ENCODE measurements at regions not wholly inside any gene's neighbourhood (a gene's known extent, or its start where the extent isn't known, plus 50 kb on each side); places are given as distances from the start of the nearest gene placed in this dataset.

GRCh38 chr14:79947440-79948054 lies 263.8 kb downstream of the DIO2 start:
- Histone ChIP-seq H3K4me1 (ENCODE audit: insufficient read depth, low read length) (no peaks in the 10 kb centered on the region), H3K27me3 (ENCODE audit: insufficient read depth, low read length, poor library complexity, severe bottlenecking) (no peaks in the 10 kb centered on the region), H3K27ac (ENCODE audit: low read depth, low read length) (no peak overlapping the region), H3K9me3 (ENCODE audit: low read length) (no peaks in the 10 kb centered on the region), H3K36me3 (ENCODE audit: insufficient read depth, low read length) (no peaks in the 10 kb centered on the region), H3K4me3 (ENCODE audit: low read length) (no peak overlapping the region)
- no peaks in the 10 kb centered on the region for H3K4me1 Mint-ChIP-seq
- no peak for DNase-seq
- no peaks in the 10 kb centered on the region for H3K27me3 Mint-ChIP-seq
- H3K4me3 Mint-ChIP-seq = no peak overlapping the region
- H3K9me3 Mint-ChIP-seq = peaks cover 0 to 13% (median 6%) of the 10 kb centered on the region in 5 donors
- ChIA-PET CTCF (no interaction called here), POLR2A (interaction anchor here (0.6 kb wide), 1 partner anchor 90 kb away, joined by 3 read pairs; no protein-coding TSS in a partner anchor)
- H3K36me3 Mint-ChIP-seq = no peaks in the 10 kb centered on the region
- no peak overlapping the region for H3K27ac Mint-ChIP-seq

DNA sequence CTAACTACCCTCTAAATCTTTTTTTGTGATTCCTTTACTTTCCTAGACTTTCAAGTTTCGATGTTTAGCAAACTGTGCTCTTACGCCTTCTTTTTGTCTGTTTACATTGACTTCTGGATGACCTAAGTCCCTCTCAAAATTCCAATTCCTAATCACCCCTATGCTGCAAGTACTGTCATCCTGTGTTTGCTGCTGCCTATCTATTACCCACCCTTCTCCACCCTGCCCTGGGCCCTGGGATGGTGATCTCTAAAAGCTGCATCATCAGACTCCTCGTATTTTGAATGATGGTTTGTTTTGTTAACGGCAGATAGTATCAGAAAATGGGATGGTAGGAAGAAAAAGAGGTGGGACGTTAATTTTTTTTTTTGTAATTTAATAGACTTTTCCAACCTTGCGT lies 272.1 kb downstream of the DIO2 start:
- H3K4me1 Mint-ChIP-seq = no peaks in the 10 kb centered on the region
- no peaks in the 10 kb centered on the region for H3K9me3 ChIP-seq (ENCODE audit: low read length)
- peaks cover 0 to 14% (median 5%) of the 10 kb centered on the region in 5 donors for H3K9me3 Mint-ChIP-seq
- no peaks in the 10 kb centered on the region for H3K36me3 Mint-ChIP-seq
- H3K27me3 ChIP-seq (ENCODE audit: insufficient read depth, low read length, poor library complexity, severe bottlenecking) = no peaks in the 10 kb centered on the region
- H3K4me3 Mint-ChIP-seq = no peak overlapping the region
- no peaks in the 10 kb centered on the region for H3K36me3 ChIP-seq (ENCODE audit: insufficient read depth, low read length)
- POLR2A ChIA-PET = no interaction called here
- H3K4me1 ChIP-seq (ENCODE audit: insufficient read depth, low read length) = no peaks in the 10 kb centered on the region
- H3K4me3 ChIP-seq (ENCODE audit: low read length) = no peak overlapping the region
- no peak overlapping the region for H3K27ac ChIP-seq (ENCODE audit: low read depth, low read length)
- no peaks in the 10 kb centered on the region for H3K27me3 Mint-ChIP-seq
- DNase-seq = no peak
- no peak overlapping the region for H3K27ac Mint-ChIP-seq
- CTCF ChIA-PET = no interaction called here

GRCh38 chr14:79938185-79938584 lies 273.1 kb downstream of the DIO2 start:
- no peaks in the 10 kb centered on the region for H3K4me1 Mint-ChIP-seq
- ChIA-PET CTCF (no interaction called here), POLR2A (no interaction called here)
- Histone ChIP-seq H3K4me3 (ENCODE audit: low read length) (no peak overlapping the region), H3K27ac (ENCODE audit: low read depth, low read length) (no peak overlapping the region), H3K4me1 (ENCODE audit: insufficient read depth, low read length) (no peaks in the 10 kb centered on the region), H3K36me3 (ENCODE audit: insufficient read depth, low read length) (no peaks in the 10 kb centered on the region), H3K9me3 (ENCODE audit: low read length) (no peaks in the 10 kb centered on the region), H3K27me3 (ENCODE audit: insufficient read depth, low read length, poor library complexity, severe bottlenecking) (no peaks in the 10 kb centered on the region)
- no peaks in the 10 kb centered on the region for H3K27me3 Mint-ChIP-seq
- H3K9me3 Mint-ChIP-seq = peaks cover 0 to 14% (median 5%) of the 10 kb centered on the region in 5 donors
- no peak overlapping the region for H3K4me3 Mint-ChIP-seq
- no peaks in the 10 kb centered on the region for H3K36me3 Mint-ChIP-seq
- H3K27ac Mint-ChIP-seq = no peak overlapping the region
- DNase-seq = no peak

GRCh38 chr14:79937433-79937832 lies 273.9 kb downstream of the DIO2 start:
- H3K4me3 ChIP-seq (ENCODE audit: low read length) = no peak overlapping the region
- no peak for DNase-seq
- no peaks in the 10 kb centered on the region for H3K36me3 ChIP-seq (ENCODE audit: insufficient read depth, low read length)
- no peaks in the 10 kb centered on the region for H3K4me1 ChIP-seq (ENCODE audit: insufficient read depth, low read length)
- no peaks in the 10 kb centered on the region for H3K27me3 ChIP-seq (ENCODE audit: insufficient read depth, low read length, poor library complexity, severe bottlenecking)
- no peak overlapping the region for H3K27ac Mint-ChIP-seq
- H3K4me1 Mint-ChIP-seq = no peaks in the 10 kb centered on the region
- ChIA-PET CTCF (no interaction called here), POLR2A (no interaction called here)
- H3K9me3 Mint-ChIP-seq = peaks cover 0 to 18% (median 2%) of the 10 kb centered on the region in 5 donors
- no peaks in the 10 kb centered on the region for H3K36me3 Mint-ChIP-seq
- H3K9me3 ChIP-seq (ENCODE audit: low read length) = no peaks in the 10 kb centered on the region
- no peaks in the 10 kb centered on the region for H3K27me3 Mint-ChIP-seq
- no peak overlapping the region for H3K4me3 Mint-ChIP-seq
- no peak overlapping the region for H3K27ac ChIP-seq (ENCODE audit: low read depth, low read length)

DNA sequence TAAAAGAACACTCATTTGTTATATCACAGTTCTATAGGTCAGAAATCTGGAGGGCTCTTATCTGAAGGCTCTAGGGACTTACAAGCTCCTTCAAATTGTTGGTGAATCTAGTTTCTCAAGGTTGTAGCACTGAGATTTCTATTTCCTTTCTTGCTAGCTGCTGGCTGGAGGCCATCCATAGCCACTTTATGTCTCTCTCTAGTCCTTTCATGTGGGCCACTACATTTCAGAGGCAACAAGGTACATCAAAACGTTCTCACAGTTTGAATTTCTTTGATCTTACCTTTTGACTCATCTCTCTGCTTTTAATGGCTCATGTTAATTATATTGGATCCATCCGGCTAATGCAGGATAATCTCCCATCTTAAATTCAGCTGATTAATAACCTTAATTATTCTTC lies 286.8 kb downstream of the DIO2 start:
- DNase-seq = no peak
- Mint-ChIP-seq H3K4me3 (no peak overlapping the region), H3K4me1 (no peaks in the 10 kb centered on the region), H3K9me3 (peaks cover 7 to 17% (median 11%) of the 10 kb centered on the region in 5 donors), H3K27ac (no peak overlapping the region), H3K27me3 (no peaks in the 10 kb centered on the region), H3K36me3 (no peaks in the 10 kb centered on the region)
- no peak overlapping the region for H3K27ac ChIP-seq (ENCODE audit: low read depth, low read length)
- H3K36me3 ChIP-seq (ENCODE audit: insufficient read depth, low read length) = no peaks in the 10 kb centered on the region
- no peaks in the 10 kb centered on the region for H3K27me3 ChIP-seq (ENCODE audit: insufficient read depth, low read length, poor library complexity, severe bottlenecking)
- ChIA-PET POLR2A (no interaction called here), CTCF (no interaction called here)
- no peaks in the 10 kb centered on the region for H3K4me1 ChIP-seq (ENCODE audit: insufficient read depth, low read length)
- no peaks in the 10 kb centered on the region for H3K9me3 ChIP-seq (ENCODE audit: low read length)
- no peak overlapping the region for H3K4me3 ChIP-seq (ENCODE audit: low read length)

DNA sequence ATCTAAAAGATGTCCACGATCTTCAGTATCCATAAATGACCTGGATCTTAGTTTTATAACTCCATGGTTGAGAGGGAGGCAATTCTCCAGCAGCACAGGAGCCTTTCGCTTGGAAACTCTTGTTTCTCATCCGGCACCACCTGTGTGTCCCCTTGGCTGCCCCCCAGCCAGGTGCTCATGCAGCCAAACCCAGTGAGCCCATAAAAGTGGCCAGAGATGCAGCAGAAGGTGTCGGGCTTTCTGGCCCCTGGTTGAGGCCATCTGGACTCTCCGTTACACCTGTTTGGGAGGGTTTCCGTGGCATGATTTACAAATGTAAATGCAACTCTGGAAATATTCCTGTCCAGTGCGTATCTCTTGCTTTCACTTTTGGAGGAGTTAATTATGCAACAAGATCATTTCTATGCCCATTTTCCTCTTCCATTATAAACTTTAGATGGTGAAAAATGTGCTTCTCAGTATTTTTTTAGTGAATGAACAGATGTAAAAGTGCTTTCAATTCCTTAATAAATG lies 291.1 kb downstream of the DIO2 start:
- no peak overlapping the region for H3K27ac ChIP-seq (ENCODE audit: low read depth, low read length)
- ChIA-PET CTCF (no interaction called here), POLR2A (no interaction called here)
- no peaks in the 10 kb centered on the region for H3K9me3 ChIP-seq (ENCODE audit: low read length)
- no peaks in the 10 kb centered on the region for H3K4me1 ChIP-seq (ENCODE audit: insufficient read depth, low read length)
- Mint-ChIP-seq H3K27me3 (no peaks in the 10 kb centered on the region), H3K9me3 (peaks cover 4 to 19% (median 9%) of the 10 kb centered on the region in 5 donors), H3K36me3 (no peaks in the 10 kb centered on the region), H3K27ac (no peak overlapping the region), H3K4me1 (no peaks in the 10 kb centered on the region), H3K4me3 (no peak overlapping the region)
- no peaks in the 10 kb centered on the region for H3K36me3 ChIP-seq (ENCODE audit: insufficient read depth, low read length)
- H3K27me3 ChIP-seq (ENCODE audit: insufficient read depth, low read length, poor library complexity, severe bottlenecking) = no peaks in the 10 kb centered on the region
- DNase-seq = no peak
- no peak overlapping the region for H3K4me3 ChIP-seq (ENCODE audit: low read length)

All from CD8-positive, alpha-beta memory T cell (primary cell).